HG02884 (cell line): ENCODE measurements at regions not wholly inside any gene's neighbourhood (a gene's known extent, or its start where the extent isn't known, plus 50 kb on each side); places are given as distances from the start of the nearest gene placed in this dataset.

Source experiments
- ATAC-seq: cut with Tn5 transposase; IDR thresholded peaks from one replicate; pipeline ENCODE4 v1.9.1; 2021; ENCODE audit warnings: mild to moderate bottlenecking, moderate library complexity; ENCODE audit not compliant: unreplicated experiment

DNA sequence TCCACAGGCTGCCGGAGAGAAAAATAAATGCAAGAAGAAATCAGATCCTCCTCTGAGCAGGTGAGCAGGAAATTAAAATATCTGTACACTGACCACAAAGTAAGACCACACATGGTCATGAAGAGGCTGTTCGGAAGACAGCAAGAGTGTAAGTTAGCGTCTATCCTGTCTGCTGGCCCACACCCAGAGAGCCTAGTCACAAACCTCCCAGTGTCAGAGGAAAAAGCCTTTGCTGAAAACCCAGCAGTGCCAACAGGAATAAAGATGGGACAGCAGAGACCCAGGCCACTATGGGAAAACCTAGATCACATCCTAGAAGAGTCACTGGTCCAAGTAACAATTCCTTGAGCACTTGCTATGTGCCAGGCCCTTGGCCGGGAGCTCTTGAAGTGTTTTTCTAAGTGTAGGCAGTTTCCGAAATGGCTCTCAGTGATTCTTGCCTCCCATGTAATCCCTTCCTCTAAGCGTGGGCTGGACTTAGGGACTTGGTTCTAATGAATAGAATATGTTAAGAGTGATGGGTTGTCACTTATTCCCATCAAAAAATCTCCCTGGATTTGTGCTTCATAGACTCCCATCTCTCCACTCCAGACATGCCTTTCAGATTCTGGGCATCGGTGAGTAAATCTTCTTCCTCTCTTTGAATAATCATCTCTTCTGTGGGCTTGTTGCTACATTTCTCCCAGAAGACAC lies 110.9 kb upstream of the PKDCC start:
- no peak for ATAC-seq

DNA sequence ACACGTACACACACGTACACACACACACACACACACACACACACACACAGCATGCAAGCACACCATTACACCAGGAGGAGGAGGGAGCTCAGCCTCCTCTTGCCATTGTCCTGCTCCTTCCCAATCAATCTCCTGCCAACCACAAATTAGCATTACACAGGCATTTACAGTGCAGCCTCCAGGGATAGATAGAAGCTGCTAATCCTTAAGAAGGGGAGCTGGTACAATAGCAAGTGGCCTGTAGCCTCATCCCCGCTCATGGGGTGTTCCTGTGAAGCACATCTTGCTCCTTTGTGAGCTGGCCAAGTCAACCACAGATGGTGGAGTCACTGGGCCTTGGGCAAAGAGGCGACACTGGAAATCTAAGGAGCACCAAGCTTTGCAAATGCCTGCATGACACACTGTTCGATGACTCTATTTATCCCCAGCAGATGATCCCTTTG lies 110.3 kb upstream of the PKDCC start:
- no peak for ATAC-seq

DNA sequence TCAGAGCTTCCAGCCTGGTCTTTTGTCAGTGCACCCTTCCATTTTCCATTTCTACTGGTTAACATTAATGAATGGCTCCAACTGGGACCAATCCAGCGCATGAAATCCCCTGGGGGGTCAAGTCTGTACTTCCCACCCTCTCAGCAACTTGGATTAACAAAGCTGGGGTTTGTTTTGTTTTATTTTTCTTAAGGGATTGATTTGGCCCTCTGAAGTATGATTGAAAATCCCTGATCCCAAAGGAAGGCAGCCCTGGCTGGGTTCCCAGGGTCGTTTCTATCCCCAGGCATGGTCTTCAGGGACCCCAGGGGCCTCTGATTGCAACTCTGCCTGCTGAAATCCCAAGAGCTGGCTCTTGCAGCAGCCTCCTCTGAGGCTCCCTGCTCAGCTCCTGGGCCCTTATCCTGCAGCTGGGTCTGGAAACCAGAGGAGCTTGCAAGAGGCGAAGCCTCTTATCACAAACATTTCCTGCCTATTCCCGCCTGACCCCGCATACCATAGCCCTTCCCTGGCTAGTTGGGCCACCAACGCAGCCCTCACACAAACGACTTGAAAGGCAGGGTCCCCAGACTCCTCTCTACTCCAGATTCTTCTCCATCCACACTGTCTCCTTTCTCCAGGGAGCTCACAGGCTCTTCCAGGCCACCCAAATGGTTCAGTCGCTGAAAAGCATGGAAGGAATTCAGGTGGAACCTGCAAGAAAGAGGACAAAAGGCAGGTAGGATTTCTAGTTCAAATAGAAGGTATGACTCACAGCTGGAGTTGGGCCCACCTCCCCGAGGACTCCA lies 109.7 kb upstream of the PKDCC start:
- ATAC-seq = no peak

DNA sequence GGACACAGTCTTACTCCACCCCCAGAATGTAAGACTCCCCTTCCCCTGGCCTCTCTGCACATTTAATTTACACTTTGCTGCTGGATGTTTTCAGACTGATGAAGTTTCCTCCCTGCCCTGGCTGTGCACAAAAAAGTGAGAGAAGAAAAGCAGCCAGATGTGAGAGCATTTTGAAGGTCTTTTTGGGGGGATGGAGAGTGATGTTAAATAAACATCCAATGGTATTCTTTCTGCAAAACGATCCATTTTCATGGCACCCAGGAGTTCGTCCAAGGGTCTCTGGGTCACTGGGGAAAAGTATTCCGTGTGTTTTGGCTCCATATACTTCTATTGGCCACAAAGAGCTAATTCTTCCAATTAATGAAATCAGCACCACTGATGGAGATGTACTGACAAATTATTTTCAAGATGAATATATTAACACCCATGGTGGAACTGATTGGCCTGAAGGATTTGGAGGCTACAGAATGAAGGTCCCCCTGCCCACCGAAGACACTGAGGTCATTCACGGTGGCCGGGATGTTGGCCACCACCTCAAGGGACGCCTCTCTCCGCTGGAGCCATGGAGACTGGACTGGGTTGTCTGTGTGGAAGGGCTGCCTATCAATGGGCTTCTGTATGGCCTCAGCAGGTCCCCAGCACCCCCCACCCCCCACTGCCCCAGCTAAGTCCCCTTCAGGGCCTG lies 107.6 kb upstream of the PKDCC start:
- no peak for ATAC-seq

DNA sequence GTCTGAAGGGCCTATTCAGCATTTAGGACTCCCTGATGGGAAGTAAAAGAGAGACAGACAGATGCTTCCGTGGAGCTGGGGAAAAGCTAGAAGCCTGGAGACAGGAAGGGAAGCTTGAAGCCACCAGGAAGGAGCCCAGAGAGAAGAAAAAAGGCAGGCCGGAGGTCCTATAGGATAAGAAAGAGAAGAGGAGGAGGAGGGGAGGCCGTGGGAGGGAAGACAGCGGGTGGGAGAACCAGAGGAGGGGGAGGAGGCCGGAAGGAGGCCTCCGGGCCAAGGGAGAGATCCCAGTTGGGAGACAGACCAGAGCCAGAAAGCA lies 107.1 kb upstream of the PKDCC start:
- no peak for ATAC-seq

DNA sequence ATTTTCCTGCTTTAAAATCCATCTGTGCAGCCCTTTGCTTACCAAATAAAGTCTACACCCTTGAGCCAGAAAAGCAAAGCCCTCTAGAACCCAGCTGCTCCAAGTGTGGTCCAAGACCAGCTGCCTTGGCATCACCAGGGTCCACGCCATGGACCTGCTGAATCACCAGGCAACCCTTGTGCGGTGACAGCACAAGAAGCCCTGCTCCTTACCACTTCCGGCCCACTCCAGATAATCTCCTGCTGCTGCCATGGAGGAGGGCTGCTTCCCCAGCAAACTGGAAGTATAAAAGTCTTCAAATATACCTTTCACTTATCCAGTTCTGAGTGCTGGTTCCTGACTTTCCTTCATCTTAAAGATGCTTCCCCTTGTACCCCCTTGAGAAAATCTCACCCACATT lies 106.0 kb upstream of the PKDCC start:
- ATAC-seq = no peak

DNA sequence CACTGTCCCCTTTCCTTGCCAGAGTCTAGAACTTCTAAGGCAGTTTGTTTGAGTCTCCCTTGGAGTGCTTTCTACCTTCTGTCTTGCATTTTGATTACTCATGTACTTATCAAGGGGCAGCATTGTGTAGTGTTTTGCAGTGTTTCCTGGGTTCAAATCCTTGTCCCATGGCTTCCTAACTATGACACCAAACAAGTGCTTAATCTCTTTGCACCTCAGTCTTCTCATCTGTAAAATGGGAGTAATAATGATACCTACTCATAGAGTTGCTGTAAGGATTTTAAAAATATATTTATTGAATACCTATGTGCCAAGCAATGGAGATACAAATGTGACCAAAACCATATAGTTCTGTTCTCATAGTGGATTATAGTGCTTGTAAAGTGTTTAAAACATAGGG lies 105.5 kb upstream of the PKDCC start:
- ATAC-seq = no peak

DNA sequence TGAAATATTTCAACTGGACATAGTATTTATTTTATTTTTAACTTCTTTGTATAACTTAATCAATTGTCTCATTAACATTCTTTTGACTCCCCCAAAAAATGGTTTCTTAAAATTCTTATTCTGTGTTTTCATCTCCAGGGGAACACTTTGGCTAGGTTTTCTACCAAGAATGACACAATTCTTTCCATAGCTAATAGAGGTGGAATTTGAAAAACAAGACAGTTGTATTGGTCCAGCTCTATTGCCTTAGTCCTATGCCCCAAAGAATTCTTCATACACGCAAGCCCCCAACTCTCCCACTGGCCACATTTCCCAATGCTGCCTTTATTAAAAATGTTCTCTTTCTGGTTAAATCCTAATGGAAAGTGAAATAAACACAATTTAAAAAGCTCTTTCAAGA lies 104.7 kb upstream of the PKDCC start:
- no peak for ATAC-seq

DNA sequence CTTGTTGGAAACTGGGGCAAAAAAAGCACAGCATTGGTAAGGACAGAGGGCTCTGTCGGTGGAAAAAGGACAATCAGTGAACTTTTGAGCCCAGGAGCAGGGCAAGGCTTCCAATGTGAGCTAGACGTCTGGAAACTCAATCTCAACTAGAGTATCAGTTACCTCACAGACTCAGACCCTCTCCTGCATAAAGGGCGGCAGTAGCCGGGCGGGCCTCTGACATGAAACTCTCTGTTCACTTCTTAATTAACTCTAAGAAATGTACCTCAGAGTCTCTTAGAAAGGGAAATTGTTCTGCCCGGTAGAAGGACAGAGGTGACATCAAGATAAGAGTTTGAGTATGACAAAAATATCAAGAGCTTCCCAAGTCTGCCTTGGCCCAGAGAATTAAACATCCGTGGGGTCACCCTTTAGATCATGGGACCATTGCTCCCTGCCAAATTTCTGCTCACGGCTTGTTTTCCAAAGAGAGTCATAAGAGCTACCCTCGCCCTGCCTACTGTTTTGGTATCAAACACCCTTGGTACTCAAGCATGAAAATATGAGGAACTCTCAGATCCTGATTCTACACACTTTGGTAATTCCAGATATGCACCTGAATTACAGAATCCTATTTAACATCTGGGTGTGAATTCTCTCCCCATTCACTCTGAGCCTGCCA lies 103.5 kb upstream of the PKDCC start:
- no peak for ATAC-seq

DNA sequence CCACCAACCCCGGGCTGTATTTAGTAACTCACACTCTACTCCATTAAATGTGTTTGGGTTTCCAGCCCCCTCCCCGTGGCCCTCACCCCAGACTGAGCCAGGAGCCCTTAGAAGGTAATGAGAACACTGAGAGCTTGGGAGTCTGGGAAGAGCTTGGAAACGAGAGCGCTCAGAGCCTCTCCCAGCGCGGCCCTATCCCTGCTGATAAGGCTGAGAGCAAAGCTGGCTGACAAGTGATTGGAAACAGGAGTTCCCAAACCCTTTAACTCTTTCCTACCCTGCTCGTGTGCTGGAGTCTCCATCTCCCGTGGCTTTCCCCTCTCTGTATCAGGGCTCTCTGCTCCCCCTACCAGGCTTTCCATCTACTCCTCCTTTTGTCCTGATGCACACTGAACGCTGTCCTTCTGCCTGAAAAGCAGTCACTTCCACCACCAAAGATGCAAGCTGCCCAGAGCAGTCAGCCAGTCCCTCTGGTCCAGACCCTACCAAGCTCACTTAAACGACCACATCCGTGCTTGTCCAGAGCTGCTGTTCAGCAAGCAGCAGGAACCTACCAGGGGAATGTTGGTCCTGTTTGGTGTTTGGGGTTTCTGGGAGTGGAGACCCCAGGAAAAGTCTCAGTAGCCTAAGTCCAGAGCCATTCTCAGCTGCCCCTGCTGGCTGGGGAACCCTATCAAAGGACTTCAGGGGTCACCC lies 100.0 kb upstream of the PKDCC start:
- ATAC-seq = no peak

DNA sequence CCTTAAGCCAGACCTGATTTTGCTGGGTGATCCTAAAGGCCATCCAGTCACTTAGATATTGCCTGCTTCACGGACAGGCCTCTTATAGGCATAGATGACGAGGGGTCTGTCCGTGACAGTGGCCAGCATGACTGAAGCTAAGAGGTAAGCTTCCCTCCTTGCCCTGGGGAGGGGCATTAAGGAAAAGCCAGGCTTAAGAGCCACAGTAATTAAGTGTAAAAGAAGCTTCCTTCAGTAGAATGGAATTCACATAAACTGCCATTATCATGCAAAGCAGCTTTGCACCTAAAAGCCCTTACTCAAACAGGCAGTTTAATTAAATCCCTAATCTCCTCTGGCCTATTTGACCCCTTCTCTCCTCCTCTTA lies 99.4 kb upstream of the PKDCC start:
- ATAC-seq = no peak

DNA sequence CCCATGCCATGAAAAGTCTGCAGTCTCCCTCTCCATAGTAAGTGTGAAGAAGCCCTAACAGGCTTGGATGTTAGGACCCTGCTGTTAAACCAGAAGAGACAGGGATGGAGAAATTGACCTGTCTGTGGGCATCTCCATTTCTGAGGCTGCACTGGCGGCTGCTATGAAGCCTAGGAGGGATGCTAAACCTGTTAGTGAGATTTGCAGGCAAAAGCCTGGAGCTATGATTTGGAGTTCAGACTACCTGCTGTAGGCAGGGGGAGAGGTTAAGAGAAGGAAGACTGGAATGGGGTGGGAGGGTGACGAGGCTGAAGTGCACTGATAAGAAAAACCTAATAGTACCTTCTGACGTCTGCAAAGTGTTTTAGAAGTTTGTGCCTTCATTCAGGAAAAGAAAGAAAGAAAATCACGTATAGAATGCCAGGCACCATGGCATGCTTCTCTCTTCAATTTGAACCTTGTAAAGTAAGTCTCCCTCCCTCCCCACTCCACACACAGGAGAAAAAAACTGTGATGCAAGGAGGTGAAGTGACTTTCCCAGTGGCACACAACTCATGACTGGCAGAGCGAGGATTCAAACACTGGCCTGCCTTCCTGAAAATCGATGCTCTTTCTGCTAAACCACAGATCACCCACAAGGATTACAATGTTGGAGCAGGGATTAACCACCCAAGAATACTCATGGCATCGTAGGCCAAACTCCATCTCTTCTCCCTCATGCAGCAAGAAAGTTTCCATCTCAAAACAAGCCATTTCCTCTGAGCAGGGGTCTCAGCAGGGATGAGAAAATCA lies 98.5 kb upstream of the PKDCC start:
- no peak for ATAC-seq

DNA sequence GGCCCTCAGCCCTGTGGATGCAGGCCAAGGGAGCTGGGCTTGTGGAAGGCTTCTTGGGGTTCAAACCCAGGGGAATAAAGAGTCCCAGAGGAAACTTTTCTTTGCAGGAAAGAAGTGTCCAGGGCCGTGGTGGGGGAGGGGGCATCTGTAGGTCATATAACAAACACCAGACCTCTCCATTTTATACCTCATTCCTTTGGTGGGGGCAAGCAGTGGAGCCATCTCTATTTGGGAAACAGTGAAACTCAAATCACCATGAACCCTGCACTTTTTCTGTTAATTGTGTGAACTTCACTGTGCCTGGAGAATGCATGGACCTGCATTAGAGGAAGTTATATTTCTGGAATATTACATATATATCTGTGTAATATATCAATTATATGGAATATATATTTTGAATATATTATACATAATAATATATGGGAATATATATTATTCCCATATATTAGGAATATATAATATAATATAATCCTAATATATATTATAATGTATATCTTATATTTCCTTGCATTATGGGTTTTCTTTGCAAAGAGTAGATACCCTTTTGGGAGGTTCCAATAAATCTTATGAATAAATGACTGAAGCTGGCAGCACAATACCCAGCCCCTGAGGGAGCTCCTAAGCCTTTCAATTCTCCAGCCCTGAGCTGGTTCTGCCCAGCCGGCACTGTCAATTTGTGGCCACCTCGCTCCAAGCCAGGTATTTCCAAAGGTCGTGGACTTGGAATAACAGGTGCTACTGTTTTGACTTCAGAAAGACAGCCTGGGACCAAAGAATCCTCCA lies 97.7 kb upstream of the PKDCC start:
- no peak for ATAC-seq

DNA sequence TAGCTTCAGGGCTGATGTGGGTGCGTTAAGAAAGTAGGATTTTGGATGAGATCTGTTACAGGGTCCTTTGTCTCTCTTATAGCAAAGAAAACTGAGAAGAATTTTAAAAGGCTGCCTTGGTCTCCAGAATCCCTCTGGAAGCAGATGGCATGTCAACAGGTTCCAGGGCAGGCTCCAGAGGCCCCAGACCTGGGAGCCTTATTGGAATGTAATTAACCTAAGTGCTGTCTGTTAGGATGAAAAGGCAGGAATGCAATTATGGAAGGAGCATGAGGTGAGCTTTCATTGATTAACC lies 97.2 kb upstream of the PKDCC start:
- ATAC-seq = no peak

DNA sequence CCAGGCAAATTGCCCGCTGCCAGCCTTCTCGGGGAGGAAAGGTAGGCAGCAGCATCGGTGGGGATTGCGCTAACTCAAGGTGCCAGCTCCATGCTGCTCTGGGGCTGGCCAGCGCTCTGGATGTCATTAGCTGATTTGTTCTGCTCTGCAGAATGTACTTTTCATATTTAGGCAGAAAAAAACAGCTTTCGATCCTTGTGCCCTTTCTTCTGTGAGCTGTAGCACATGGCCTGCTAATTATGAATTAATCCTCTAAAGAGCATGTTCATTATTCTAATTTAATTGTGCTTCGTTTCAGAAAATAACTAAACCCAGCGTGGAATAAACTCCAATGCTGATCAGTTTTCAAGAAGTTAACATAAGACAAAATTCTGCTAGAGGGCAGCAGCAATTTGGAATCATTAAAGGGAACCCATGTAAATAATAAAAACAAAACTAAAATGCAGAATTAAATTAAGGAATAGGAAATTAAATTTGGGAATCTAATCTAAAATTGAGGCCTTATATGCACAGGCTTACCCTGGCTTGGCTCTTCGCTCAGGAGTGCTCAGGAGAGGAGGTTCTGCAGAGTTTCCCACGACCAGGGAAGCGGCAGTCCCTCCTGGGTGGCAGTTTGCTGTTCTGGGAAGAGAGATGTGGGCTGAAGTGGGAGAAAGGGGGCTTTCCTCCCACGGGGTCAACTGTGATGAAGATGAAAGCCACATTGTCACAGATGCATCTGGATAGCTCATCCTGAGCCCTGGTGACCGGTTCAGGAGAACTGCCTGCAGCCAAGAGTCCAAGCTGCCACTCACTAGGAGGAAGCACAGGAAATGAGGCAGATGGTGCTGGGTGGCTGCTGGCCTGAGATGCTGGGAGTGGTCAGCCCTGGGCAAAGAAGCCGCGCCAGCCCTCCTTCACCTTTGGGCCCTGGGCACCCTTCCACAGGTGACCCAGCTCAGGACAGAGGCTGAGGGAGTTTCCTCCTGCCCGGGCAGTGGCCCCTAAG lies 93.2 kb upstream of the PKDCC start:
- ATAC-seq = no peak

DNA sequence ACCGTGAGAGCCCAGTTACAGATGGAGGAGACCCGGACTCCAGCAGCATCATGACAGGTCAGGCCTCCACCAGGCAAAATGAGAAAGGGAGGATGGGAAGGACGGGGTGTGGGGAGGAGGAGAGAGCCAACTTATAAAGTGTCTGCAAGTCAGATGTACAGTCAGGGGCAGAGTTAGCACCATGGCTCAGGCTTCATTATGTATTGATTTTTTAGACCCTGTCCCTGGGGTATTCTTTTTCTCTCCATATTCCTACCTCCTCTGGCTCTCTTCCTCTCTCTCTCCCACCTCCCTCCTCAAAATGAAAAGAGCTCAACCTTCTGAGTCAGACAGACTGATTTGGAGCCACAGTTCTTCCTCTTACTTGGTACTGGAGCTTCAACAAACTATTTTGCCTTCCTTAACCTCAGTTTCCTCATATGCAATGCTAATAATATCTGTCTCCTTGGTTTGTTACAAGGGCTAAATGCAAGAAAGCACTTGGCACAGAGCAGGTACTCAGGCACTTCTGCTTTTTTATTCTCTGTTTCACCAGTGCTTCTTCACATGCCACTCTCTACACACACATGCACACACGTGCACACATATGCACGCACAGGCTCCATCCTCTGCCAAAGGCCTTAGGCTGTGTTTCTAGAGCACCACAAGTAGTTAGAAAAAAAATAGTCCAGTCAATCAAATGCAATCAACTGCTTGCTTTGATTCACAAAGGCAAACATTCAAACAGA lies 92.3 kb upstream of the PKDCC start:
- peak; percentile 36 for ATAC-seq

DNA sequence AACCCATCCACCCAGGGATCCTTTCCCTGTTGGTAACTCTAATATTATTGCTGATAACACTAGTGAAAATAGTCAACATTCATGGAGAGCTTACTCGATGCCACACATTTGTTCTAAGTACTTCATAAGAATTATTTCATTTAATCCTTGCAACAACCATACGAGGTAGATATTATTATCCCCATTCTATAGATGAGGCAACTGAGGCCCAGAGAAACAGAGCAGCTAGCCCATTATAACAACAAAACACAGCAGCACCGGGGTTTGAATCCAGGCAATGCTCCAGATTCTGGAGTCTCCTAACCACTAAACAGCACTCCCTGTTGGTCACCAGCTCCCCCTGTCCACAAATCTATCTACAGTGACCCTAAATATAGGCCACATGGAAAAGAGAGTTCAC lies 90.4 kb upstream of the PKDCC start:
- no peak for ATAC-seq

DNA sequence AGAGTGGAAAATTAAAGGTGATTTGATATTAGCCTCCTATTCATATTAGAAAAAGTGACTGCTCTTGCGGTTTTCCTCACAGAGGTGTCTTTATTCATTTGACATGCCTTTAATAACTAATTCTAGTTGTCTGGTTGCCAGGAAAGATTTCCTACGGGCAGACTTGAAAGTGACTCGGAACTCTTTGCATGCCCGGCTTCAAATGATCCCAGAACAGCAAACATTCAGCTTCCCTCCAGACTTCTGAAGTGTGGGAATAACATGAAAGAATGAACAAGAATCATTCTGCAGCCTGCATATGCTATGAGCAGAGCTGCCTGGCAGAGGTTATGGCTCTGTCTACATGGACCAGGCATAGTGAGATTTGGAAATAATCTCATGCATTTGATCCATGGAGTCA lies 89.6 kb upstream of the PKDCC start:
- ATAC-seq = no peak
